PC-9 (cell line): ENCODE measurements at regions not wholly inside any gene's neighbourhood (a gene's known extent, or its start where the extent isn't known, plus 50 kb on each side); places are given as distances from the start of the nearest gene placed in this dataset.

ENCODE experiments used
- EZH2 ChIP-seq: fragments of 200-600 bp; sonication (generic); IDR thresholded peaks from 2 replicates; pipeline ENCODE4 v1.8.0; 2017; ENCODE audit warnings: antibody characterized with exemption, low read depth
- TF ChIP-seq, protein P1 (sequence below): fragments of 200-600 bp; sonication (generic); conservative IDR thresholded peaks from 2 replicates; pipeline ENCODE4 v1.6.1; 2017; ENCODE audit warnings: mixed run types, antibody characterized with exemption, mild to moderate bottlenecking, moderate library complexity

DNA sequence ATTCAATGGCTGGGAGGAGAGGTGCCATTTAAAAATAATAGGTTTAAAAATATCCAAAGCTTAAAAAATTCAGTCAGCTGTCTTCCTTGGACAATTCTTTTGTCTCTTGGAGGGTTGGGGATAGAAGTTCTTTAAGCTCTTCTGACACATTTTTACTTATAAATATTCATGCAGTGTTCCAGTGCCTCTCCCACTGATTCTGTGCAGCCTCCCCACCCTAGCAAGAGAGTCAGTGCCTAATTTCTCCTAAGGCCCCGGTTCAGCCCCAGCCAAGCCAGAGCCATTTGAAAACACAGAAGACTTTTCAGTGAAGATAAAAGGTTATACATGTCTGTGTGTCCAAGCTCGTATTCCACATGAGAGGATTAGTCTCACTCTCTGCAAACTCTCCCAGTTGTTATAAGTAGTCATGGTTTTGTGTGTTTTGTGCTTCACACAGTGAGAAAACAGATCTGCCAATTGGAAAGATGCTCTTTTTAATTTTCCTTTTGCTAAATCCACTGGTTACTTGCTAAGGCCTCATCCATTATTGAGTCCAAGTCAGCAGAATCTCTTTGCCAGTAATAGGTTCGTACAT is 141.3 kb downstream of the CD47 start:
- TF ChIP-seq, protein P1, sequence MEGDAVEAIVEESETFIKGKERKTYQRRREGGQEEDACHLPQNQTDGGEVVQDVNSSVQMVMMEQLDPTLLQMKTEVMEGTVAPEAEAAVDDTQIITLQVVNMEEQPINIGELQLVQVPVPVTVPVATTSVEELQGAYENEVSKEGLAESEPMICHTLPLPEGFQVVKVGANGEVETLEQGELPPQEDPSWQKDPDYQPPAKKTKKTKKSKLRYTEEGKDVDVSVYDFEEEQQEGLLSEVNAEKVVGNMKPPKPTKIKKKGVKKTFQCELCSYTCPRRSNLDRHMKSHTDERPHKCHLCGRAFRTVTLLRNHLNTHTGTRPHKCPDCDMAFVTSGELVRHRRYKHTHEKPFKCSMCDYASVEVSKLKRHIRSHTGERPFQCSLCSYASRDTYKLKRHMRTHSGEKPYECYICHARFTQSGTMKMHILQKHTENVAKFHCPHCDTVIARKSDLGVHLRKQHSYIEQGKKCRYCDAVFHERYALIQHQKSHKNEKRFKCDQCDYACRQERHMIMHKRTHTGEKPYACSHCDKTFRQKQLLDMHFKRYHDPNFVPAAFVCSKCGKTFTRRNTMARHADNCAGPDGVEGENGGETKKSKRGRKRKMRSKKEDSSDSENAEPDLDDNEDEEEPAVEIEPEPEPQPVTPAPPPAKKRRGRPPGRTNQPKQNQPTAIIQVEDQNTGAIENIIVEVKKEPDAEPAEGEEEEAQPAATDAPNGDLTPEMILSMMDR: no peak
- no peak for TF ChIP-seq EZH2
